ENCODE measurements at regions not wholly inside any gene's neighbourhood (a gene's known extent, or its start where the extent isn't known, plus 50 kb on each side); places are given as distances from the start of the nearest gene placed in this dataset.

DNA sequence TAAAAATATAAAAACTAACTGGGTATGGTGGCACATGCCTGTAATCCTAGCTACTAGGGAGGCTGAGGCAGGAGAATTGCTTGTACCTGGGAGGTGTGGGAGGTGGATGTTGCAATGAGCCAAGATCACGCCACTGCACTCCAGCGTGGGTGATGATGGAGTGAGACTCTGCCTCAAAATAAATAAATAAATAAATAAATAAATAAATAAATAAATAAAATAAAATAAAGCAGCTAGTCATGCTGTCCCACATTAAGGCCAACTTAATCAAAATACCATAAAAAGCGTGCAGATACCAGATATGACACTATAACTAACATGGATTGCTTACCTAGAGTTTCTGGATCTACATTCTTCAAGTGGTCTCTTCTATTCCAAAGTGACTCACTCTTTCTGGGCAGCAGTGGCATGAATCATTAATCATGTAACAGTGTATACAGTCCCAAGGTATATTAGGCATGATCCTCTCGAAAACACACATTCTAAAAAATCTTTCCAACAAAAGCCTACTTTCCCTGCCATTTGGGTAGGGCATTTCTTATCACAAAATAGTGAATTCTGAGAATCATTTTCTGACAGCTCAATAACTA, 187.1 kb downstream of the ELAVL2 start:
- DNase-seq (ENCODE audit: missing footprints) (no peak), ATAC-seq (no peak)
- intact Hi-C loops (cut with DNase I): no loop called here

Measured in Right ventricle myocardium inferior (tissue), 1 donor.